GM12872 (cell line): ENCODE measurements at regions not wholly inside any gene's neighbourhood (a gene's known extent, or its start where the extent isn't known, plus 50 kb on each side); places are given as distances from the start of the nearest gene placed in this dataset.

Experiments
- TF ChIP-seq, protein P1 (sequence below): IDR thresholded peaks from 3 replicates; pipeline ENCODE4 v1.5.1; 2011; ENCODE audit warnings: low read depth, mild to moderate bottlenecking, low read length, moderate library complexity; ENCODE audit not compliant: insufficient read depth

DNA sequence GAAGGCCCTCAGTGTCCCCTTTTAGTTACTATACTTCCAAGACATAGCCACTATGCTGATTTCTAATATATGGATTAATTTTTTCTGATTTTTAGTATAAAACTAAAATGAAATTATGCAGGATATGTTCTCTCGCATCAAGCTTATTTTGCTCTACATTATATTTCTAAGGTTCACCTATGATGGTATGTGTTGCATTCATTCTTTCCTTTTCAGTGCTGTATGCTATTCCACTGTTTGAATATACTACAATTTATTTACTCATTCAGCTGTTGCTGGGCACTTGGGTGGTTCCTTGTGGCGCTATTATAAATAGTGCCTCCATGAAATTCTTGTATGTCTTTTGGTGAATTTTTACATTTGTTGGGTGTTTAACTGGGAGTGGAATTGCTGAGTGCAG is 230.3 kb downstream of the ATG4C start:
- TF ChIP-seq, protein P1, sequence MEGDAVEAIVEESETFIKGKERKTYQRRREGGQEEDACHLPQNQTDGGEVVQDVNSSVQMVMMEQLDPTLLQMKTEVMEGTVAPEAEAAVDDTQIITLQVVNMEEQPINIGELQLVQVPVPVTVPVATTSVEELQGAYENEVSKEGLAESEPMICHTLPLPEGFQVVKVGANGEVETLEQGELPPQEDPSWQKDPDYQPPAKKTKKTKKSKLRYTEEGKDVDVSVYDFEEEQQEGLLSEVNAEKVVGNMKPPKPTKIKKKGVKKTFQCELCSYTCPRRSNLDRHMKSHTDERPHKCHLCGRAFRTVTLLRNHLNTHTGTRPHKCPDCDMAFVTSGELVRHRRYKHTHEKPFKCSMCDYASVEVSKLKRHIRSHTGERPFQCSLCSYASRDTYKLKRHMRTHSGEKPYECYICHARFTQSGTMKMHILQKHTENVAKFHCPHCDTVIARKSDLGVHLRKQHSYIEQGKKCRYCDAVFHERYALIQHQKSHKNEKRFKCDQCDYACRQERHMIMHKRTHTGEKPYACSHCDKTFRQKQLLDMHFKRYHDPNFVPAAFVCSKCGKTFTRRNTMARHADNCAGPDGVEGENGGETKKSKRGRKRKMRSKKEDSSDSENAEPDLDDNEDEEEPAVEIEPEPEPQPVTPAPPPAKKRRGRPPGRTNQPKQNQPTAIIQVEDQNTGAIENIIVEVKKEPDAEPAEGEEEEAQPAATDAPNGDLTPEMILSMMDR = no peak

GRCh38 chr1:63022319-63022718 is 238.4 kb downstream of the ATG4C start:
- TF ChIP-seq, protein P1 = no peak

- TF ChIP-seq, protein P1 = no peak
Observed at GRCh38 chr1:63023171-63023570, 239.2 kb downstream of the ATG4C start.

DNA sequence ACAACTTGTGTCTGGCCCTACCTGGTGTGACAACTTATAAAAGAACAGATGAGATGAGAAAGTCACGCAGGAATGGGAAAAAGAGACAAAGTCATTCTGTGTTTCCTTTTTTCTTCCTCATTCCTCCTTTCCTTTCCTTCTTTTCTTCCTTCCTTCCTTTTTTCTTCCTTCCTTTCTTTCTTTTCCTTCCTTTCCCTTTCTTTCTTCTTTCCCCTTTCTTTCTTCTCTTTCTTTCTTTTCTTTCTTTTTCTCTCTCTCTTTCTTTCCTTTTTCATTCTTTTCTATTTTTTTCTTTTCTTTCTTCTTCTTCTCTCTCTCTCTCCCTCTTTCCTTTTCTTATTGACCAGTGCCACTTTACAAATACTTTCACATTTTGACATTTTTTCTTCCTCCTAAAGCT is 239.7 kb downstream of the ATG4C start:
- TF ChIP-seq, protein P1 = no peak

DNA sequence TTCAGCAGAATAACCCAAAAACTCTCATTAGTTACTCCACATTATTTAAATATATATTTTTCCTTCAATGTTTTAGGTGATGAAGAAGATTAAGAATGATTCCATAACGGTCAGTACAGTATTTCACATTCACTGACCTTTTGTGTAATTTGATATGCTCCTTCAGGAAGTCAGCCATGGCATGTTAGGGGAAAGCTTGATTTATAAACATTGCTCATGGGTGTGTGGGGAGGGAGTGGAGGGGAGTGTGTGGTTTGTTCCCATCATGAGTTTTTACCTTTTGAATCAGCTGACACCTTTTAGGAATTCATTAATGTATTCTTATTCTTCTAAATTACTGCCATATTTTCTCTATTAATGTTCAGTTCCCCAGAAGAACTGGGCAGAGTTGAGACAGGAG is 240.2 kb downstream of the ATG4C start:
- TF ChIP-seq, protein P1 = no peak

- TF ChIP-seq, protein P1 = no peak
Observed at GRCh38 chr1:63027176-63027575, 243.2 kb downstream of the ATG4C start.

DNA sequence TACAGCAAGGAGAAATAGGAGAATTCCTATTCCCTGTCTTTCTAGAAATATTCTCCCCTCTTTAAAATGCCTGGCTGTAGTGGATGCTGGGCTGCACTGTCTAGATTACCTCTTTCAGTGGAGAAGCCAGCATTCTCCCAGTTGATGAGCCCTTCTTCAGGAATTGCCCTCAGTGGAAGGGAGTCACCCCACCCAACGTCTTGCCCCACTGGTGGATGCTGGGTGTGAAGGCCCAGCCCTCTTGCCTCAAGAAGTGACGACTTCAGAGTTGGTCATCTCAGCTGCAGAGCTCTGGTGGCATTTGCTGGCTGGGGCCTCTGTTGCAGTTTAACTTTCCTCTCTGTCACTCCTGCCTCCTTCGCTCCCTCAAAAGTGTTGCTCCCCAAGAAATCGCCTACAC is 248.2 kb downstream of the ATG4C start:
- TF ChIP-seq, protein P1 = no peak

- TF ChIP-seq, protein P1 = no peak
Observed at GRCh38 chr1:63033211-63033610, 249.3 kb downstream of the ATG4C start.
